ENCODE measurements at regions not wholly inside any gene's neighbourhood (a gene's known extent, or its start where the extent isn't known, plus 50 kb on each side); places are given as distances from the start of the nearest gene placed in this dataset.

DNA sequence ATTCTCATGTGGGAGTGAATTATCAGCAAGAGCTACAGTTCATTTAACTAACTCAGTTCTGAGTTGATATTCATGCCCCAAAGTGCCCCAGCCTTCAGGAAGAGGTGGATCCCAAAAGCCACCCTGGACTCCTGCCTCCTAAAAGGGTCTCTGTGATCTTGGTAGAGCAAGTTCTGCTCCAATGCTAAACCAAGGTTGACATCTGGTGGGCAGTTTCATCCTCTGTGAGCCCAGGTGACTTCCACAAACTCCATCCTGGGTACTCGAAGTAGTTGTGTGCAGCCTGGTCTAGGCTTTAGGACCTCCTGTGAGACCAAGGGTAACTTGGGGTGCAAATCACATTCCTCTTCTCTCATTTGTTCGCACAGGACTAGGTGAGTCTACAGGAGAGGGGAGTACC is 816.8 kb downstream of the MTRR start:
- H3K36me3 ChIP-seq (ENCODE audit: control insufficient read depth in 3 of 3, insufficient read depth in 3 of 3, low read length in 3 of 3): no peaks in the 10 kb centered on the region
- H3K9me3 ChIP-seq (ENCODE audit: control insufficient read depth in 3 of 3, low read length in 3 of 3): no peaks in the 10 kb centered on the region
- no peaks in the 10 kb centered on the region for H3K4me1 ChIP-seq (ENCODE audit: control insufficient read depth in 3 of 3, insufficient read depth in 3 of 3, low read length in 3 of 3)
- H3K27ac ChIP-seq (ENCODE audit: low read depth, low read length): no peak overlapping the region
- H3K27me3 ChIP-seq (ENCODE audit: control insufficient read depth in 3 of 3, insufficient read depth in 3 of 3, low read length in 3 of 3): no peaks in the 10 kb centered on the region
- H3K9ac ChIP-seq (ENCODE audit: low read depth in 1 of 3, low read length in 3 of 3): no peak overlapping the region
- H3K4me3 ChIP-seq (ENCODE audit: low read length in 3 of 3): no peak overlapping the region

DNA sequence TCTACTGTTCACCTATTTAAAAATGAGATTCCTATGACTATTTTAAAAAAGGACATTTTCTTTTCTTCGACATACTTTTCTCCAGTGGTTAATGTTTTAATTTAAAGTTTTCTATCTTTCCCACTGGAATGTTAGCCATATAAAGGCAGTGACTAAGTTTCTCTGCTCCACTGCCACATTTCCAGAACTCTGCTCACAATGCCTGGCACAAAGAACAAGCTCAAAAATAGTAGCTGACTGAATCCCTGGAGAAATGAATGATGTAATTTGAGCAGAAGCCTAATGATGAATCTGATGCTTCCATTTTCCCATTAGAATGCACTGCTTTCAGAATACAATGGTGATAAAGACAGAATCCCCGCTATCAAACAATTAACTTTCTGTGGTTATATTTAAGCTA is 817.8 kb downstream of the MTRR start:
- Histone ChIP-seq H3K4me3 (ENCODE audit: low read length in 3 of 3) (no peak overlapping the region), H3K27ac (ENCODE audit: low read depth, low read length) (no peak overlapping the region), H3K36me3 (ENCODE audit: control insufficient read depth in 3 of 3, insufficient read depth in 3 of 3, low read length in 3 of 3) (no peaks in the 10 kb centered on the region), H3K4me1 (ENCODE audit: control insufficient read depth in 3 of 3, insufficient read depth in 3 of 3, low read length in 3 of 3) (no peaks in the 10 kb centered on the region), H3K9ac (ENCODE audit: low read depth in 1 of 3, low read length in 3 of 3) (no peak overlapping the region), H3K9me3 (ENCODE audit: control insufficient read depth in 3 of 3, low read length in 3 of 3) (no peaks in the 10 kb centered on the region), H3K27me3 (ENCODE audit: control insufficient read depth in 3 of 3, insufficient read depth in 3 of 3, low read length in 3 of 3) (no peaks in the 10 kb centered on the region)

DNA sequence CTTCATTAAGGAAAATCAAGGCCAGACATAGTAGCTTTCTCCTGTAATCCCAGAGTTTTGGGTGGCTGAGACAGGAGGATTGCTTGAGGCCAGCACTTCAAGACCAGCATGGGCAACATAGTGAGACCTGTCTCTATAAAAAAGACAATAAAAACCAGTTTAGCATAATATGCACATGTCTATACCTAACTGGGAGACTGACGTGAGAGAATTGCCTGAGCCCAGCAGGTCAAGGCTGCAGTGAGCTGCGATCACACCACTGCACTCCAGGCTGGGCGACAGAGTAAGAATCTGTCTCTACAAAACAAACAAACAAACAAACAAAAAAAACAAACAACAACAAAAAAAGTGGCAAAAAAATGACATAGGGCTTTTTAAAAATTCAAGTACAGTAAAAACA is 820.8 kb downstream of the MTRR start:
- H3K27ac ChIP-seq (ENCODE audit: low read depth, low read length): no peak overlapping the region
- H3K9me3 ChIP-seq (ENCODE audit: control insufficient read depth in 3 of 3, low read length in 3 of 3): no peaks in the 10 kb centered on the region
- no peak overlapping the region for H3K4me3 ChIP-seq (ENCODE audit: low read length in 3 of 3)
- H3K36me3 ChIP-seq (ENCODE audit: control insufficient read depth in 3 of 3, insufficient read depth in 3 of 3, low read length in 3 of 3): no peaks in the 10 kb centered on the region
- H3K4me1 ChIP-seq (ENCODE audit: control insufficient read depth in 3 of 3, insufficient read depth in 3 of 3, low read length in 3 of 3): no peaks in the 10 kb centered on the region
- H3K27me3 ChIP-seq (ENCODE audit: control insufficient read depth in 3 of 3, insufficient read depth in 3 of 3, low read length in 3 of 3): no peaks in the 10 kb centered on the region
- no peak overlapping the region for H3K9ac ChIP-seq (ENCODE audit: low read depth in 1 of 3, low read length in 3 of 3)

DNA sequence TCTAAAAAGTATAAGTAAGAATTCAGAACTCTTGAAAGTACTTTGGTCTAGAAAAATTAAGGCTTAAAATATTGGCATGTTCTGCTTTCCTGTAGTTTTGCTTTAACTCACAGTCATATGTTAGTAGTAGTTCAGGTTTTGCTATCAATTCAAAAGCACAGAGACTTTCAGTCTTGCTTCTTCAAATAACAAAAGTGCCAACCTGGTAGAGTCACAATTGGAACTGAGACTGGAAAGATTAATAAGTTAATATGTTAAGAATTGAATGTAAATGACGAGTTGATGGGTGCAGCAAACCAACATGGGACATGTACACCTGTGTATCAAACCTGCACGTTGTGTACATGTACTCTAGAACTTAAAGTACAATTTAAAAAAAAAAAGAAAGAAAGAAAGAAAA is 822.3 kb downstream of the MTRR start:
- H3K4me1 ChIP-seq (ENCODE audit: control insufficient read depth in 3 of 3, insufficient read depth in 3 of 3, low read length in 3 of 3): no peaks in the 10 kb centered on the region
- H3K4me3 ChIP-seq (ENCODE audit: low read length in 3 of 3): no peak overlapping the region
- H3K9me3 ChIP-seq (ENCODE audit: control insufficient read depth in 3 of 3, low read length in 3 of 3): no peaks in the 10 kb centered on the region
- H3K36me3 ChIP-seq (ENCODE audit: control insufficient read depth in 3 of 3, insufficient read depth in 3 of 3, low read length in 3 of 3): no peaks in the 10 kb centered on the region
- no peak overlapping the region for H3K27ac ChIP-seq (ENCODE audit: low read depth, low read length)
- no peaks in the 10 kb centered on the region for H3K27me3 ChIP-seq (ENCODE audit: control insufficient read depth in 3 of 3, insufficient read depth in 3 of 3, low read length in 3 of 3)
- no peak overlapping the region for H3K9ac ChIP-seq (ENCODE audit: low read depth in 1 of 3, low read length in 3 of 3)

DNA sequence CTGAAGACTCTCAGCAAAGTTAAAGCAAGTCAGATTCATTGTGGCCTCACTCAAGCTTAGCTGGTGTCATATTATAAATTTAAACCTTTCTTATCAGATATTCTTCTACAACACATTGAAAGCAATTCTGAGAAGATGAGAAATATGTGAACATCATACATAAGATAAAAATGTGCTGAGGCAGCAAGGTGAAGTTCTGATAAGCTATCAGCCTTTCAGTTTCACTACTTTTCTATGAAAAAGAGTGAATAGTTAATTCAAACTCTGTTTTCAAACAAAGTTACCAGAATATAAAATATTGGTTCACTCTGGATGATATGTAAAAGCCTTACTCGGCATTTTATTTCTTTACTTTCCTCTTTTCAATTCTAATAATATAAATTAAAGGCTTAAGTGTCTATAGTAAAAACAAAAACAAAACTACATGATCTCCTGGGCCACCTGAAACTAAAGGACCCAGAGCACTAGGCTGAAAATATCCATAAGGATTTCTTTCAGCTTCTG is 824.4 kb downstream of the MTRR start:
- Histone ChIP-seq H3K9ac (ENCODE audit: low read depth in 1 of 3, low read length in 3 of 3) (no peak overlapping the region), H3K27ac (ENCODE audit: low read depth, low read length) (no peak overlapping the region), H3K4me3 (ENCODE audit: low read length in 3 of 3) (no peak overlapping the region), H3K36me3 (ENCODE audit: control insufficient read depth in 3 of 3, insufficient read depth in 3 of 3, low read length in 3 of 3) (no peaks in the 10 kb centered on the region), H3K4me1 (ENCODE audit: control insufficient read depth in 3 of 3, insufficient read depth in 3 of 3, low read length in 3 of 3) (no peaks in the 10 kb centered on the region), H3K27me3 (ENCODE audit: control insufficient read depth in 3 of 3, insufficient read depth in 3 of 3, low read length in 3 of 3) (no peaks in the 10 kb centered on the region), H3K9me3 (ENCODE audit: control insufficient read depth in 3 of 3, low read length in 3 of 3) (no peaks in the 10 kb centered on the region)

DNA sequence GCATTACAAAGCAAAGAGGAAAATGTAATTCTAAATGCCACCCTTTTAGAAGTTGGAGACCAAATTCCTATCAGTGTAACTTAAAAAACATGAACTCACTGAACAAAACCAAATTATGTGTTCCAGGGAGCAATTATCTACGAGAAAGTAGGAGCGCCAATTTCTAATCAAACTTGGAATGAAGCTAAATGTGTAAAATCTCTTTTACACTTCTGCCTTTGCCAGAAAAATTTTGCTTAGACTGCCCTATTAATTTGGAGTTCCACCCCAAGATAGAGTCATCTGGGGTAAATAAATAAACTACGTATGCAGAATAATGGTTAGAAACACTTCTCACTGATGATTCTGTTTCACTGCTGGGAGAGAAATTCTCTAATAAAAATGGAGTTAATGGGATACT is 825.6 kb downstream of the MTRR start:
- Histone ChIP-seq H3K9me3 (ENCODE audit: control insufficient read depth in 3 of 3, low read length in 3 of 3) (no peaks in the 10 kb centered on the region), H3K4me1 (ENCODE audit: control insufficient read depth in 3 of 3, insufficient read depth in 3 of 3, low read length in 3 of 3) (no peaks in the 10 kb centered on the region), H3K27ac (ENCODE audit: low read depth, low read length) (no peak overlapping the region), H3K4me3 (ENCODE audit: low read length in 3 of 3) (no peak overlapping the region), H3K27me3 (ENCODE audit: control insufficient read depth in 3 of 3, insufficient read depth in 3 of 3, low read length in 3 of 3) (no peaks in the 10 kb centered on the region), H3K36me3 (ENCODE audit: control insufficient read depth in 3 of 3, insufficient read depth in 3 of 3, low read length in 3 of 3) (no peaks in the 10 kb centered on the region), H3K9ac (ENCODE audit: low read depth in 1 of 3, low read length in 3 of 3) (no peak overlapping the region)

DNA sequence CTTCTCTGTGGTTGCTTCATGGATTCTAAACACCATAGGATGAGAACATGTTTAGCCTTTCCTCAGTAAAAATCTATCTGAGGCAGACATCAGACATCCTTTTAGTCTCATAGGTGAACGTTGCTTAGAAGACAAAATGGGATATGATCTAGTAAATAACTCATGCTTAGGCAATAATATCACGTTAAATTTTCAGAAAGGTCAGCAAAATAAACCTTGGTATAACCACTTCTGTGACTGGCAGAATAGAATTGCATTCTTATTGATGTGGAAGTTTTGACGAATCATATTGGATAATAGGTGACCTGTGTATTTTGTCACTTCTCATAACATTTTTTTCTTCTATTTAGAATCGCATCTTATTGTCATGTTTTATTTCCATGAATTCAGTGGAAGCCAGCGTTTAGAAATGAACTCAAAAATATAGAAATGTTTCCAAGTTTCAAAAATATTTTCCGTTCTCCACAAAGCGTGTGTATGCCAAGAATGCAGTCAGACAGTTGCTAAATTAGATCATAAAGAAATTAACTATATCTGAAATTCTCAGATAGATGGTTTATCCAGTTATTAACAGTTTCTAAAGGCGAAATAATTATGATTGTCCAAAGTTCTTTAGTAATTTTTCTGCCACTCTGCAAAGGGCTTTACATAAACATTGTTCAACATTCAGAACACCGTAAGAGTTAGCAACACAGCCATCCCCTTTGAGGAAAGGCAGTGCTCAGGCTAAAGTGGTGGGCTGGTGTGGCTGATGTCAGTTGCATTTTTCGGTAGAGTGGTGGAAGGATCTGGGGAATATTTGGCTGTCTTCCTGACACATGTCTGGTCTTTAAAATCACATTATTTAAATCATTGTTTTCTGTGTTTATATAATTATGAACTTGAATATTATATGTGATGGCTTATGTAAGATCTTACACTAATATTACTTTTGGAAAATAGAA is 827.2 kb downstream of the MTRR start:
- H3K9me3 ChIP-seq (ENCODE audit: control insufficient read depth in 3 of 3, low read length in 3 of 3): no peaks in the 10 kb centered on the region
- no peaks in the 10 kb centered on the region for H3K27me3 ChIP-seq (ENCODE audit: control insufficient read depth in 3 of 3, insufficient read depth in 3 of 3, low read length in 3 of 3)
- H3K4me3 ChIP-seq (ENCODE audit: low read length in 3 of 3): no peak overlapping the region
- H3K9ac ChIP-seq (ENCODE audit: low read depth in 1 of 3, low read length in 3 of 3): no peak overlapping the region
- H3K27ac ChIP-seq (ENCODE audit: low read depth, low read length): no peak overlapping the region
- no peaks in the 10 kb centered on the region for H3K4me1 ChIP-seq (ENCODE audit: control insufficient read depth in 3 of 3, insufficient read depth in 3 of 3, low read length in 3 of 3)
- H3K36me3 ChIP-seq (ENCODE audit: control insufficient read depth in 3 of 3, insufficient read depth in 3 of 3, low read length in 3 of 3): no peaks in the 10 kb centered on the region

DNA sequence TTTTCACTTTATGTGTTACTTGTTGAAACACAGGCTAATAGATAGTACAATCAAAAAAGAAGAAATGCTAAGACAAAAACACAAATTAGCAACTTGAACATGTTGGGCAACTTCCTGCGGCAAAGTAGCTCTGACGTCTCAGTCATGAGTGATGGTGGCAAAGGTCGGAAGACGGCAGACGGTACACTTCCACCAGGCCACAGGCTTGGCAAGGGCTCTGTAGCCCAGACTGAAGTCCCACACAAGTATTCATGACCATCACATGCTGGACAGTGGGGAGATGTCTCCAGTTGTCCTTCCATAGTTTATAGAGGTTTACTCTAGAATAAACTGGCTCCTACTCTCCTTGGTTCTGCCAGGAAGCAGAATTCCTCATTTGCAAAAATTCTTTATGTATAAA is 831.3 kb downstream of the MTRR start:
- Histone ChIP-seq H3K4me3 (ENCODE audit: low read length in 3 of 3) (no peak overlapping the region), H3K27ac (ENCODE audit: low read depth, low read length) (no peak overlapping the region), H3K4me1 (ENCODE audit: control insufficient read depth in 3 of 3, insufficient read depth in 3 of 3, low read length in 3 of 3) (no peaks in the 10 kb centered on the region), H3K27me3 (ENCODE audit: control insufficient read depth in 3 of 3, insufficient read depth in 3 of 3, low read length in 3 of 3) (no peaks in the 10 kb centered on the region), H3K36me3 (ENCODE audit: control insufficient read depth in 3 of 3, insufficient read depth in 3 of 3, low read length in 3 of 3) (no peaks in the 10 kb centered on the region), H3K9me3 (ENCODE audit: control insufficient read depth in 3 of 3, low read length in 3 of 3) (no peaks in the 10 kb centered on the region), H3K9ac (ENCODE audit: low read depth in 1 of 3, low read length in 3 of 3) (no peak overlapping the region)

DNA sequence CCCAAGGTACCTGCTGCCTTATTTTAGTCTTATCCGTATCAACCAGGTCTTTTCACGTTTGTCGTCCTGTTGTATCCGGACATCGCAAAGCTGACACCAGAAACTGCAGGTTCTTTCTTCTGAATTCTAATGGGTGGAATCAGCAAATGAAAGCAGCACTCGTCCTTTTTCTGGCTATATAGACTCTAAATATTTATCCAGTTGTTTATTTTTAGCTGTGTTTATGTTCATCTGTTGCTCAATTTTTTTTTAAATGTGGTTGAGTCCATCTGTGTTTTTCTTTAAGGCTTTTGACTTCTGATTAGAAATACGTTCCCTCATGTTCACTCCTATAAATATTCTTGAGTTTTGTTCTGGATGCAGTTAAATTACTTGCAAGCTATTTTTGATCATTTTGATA is 831.7 kb downstream of the MTRR start:
- Histone ChIP-seq H3K9me3 (ENCODE audit: control insufficient read depth in 3 of 3, low read length in 3 of 3) (no peaks in the 10 kb centered on the region), H3K27me3 (ENCODE audit: control insufficient read depth in 3 of 3, insufficient read depth in 3 of 3, low read length in 3 of 3) (no peaks in the 10 kb centered on the region), H3K4me1 (ENCODE audit: control insufficient read depth in 3 of 3, insufficient read depth in 3 of 3, low read length in 3 of 3) (no peaks in the 10 kb centered on the region), H3K27ac (ENCODE audit: low read depth, low read length) (no peak overlapping the region), H3K9ac (ENCODE audit: low read depth in 1 of 3, low read length in 3 of 3) (no peak overlapping the region), H3K4me3 (ENCODE audit: low read length in 3 of 3) (no peak overlapping the region), H3K36me3 (ENCODE audit: control insufficient read depth in 3 of 3, insufficient read depth in 3 of 3, low read length in 3 of 3) (no peaks in the 10 kb centered on the region)

DNA sequence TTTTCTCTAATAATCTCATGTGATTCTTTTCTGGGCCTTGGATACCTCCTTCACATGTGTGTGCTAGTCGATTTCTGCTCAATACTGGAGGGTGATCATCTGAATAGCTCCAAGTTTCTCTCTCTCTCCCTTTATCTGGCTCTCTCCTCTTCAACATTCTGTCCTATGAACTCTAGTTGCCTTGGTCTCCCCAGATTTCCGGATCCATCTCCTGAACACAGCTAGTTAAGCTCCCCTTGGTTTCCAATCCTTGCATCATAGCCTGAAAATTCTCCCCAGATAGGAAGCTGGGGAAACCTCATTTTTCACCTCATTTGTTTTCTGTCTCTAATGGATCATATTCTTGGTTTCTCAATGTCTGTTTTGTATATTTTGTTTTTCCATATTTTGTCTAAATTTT is 832.3 kb downstream of the MTRR start:
- Histone ChIP-seq H3K9me3 (ENCODE audit: control insufficient read depth in 3 of 3, low read length in 3 of 3) (no peaks in the 10 kb centered on the region), H3K9ac (ENCODE audit: low read depth in 1 of 3, low read length in 3 of 3) (no peak overlapping the region), H3K27me3 (ENCODE audit: control insufficient read depth in 3 of 3, insufficient read depth in 3 of 3, low read length in 3 of 3) (no peaks in the 10 kb centered on the region), H3K36me3 (ENCODE audit: control insufficient read depth in 3 of 3, insufficient read depth in 3 of 3, low read length in 3 of 3) (no peaks in the 10 kb centered on the region), H3K27ac (ENCODE audit: low read depth, low read length) (no peak overlapping the region), H3K4me3 (ENCODE audit: low read length in 3 of 3) (no peak overlapping the region), H3K4me1 (ENCODE audit: control insufficient read depth in 3 of 3, insufficient read depth in 3 of 3, low read length in 3 of 3) (no peaks in the 10 kb centered on the region)

Data from skeletal muscle tissue (tissue), 3 donors.